HFFc6 (cell line): ENCODE measurements at regions not wholly inside any gene's neighbourhood (a gene's known extent, or its start where the extent isn't known, plus 50 kb on each side); places are given as distances from the start of the nearest gene placed in this dataset.

Experiments
- DNase-seq: peaks from one replicate; pipeline ENCODE4 v3.0.0-alpha.2; 2018
- H3K27ac Mint-ChIP-seq: 2 replicates; pipeline ENCODE4 v1.8.0; 2020; ENCODE audit warnings: mild to moderate bottlenecking, mixed read lengths
- H3K27me3 Mint-ChIP-seq: 2 replicates; pipeline ENCODE4 v1.8.0; 2021; ENCODE audit warnings: mild to moderate bottlenecking, moderate library complexity, mixed read lengths; ENCODE audit not compliant: insufficient read depth
- H3K36me3 Mint-ChIP-seq: 2 replicates; pipeline ENCODE4 v1.8.0; 2021; ENCODE audit warnings: low read depth, mixed read lengths
- H3K4me1 Mint-ChIP-seq: 2 replicates; pipeline ENCODE4 v1.8.0; 2020; ENCODE audit warnings: low read depth, mixed read lengths
- H3K4me3 Mint-ChIP-seq: 2 replicates; pipeline ENCODE4 v1.8.0; 2020; ENCODE audit warnings: mild to moderate bottlenecking, moderate library complexity, mixed read lengths
- H3K9me3 Mint-ChIP-seq: 2 replicates; pipeline ENCODE4 v1.8.0; 2020; ENCODE audit warnings: mild to moderate bottlenecking, mixed read lengths
- TF ChIP-seq, protein P1 (sequence below): fragments of 200-600 bp; sonication (generic); IDR thresholded peaks from 2 replicates; pipeline ENCODE4 v1.5.0; 2021; ENCODE audit warnings: antibody characterized with exemption, mild to moderate bottlenecking

DNA sequence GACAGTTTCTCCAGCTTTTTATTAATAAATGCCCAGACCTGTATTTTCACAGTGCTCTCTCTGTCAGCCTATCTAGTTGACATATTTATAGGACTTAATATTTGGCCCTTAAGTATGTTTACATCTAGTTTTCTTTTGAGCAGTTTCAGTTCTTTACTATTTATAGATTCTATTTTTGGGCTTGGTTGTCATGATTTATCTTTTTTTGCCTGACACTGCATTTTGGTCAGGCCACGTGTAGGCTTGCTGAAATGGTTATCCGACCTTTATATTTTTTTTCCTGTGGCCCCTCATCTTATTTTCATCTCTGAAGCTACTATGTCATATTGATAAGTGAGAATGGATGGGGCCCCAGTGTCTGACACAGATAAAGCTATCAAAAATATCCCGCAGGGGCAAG is 515.4 kb upstream of the FZD8 start:
- no peak overlapping the region for H3K4me3 Mint-ChIP-seq
- H3K9me3 Mint-ChIP-seq, result no peaks in the 10 kb centered on the region
- H3K27ac Mint-ChIP-seq, result no peak overlapping the region
- no peaks in the 10 kb centered on the region for H3K4me1 Mint-ChIP-seq
- H3K27me3 Mint-ChIP-seq, result no peaks in the 10 kb centered on the region
- no peaks in the 10 kb centered on the region for H3K36me3 Mint-ChIP-seq
- DNase-seq, result no peak
- TF ChIP-seq, protein P1, sequence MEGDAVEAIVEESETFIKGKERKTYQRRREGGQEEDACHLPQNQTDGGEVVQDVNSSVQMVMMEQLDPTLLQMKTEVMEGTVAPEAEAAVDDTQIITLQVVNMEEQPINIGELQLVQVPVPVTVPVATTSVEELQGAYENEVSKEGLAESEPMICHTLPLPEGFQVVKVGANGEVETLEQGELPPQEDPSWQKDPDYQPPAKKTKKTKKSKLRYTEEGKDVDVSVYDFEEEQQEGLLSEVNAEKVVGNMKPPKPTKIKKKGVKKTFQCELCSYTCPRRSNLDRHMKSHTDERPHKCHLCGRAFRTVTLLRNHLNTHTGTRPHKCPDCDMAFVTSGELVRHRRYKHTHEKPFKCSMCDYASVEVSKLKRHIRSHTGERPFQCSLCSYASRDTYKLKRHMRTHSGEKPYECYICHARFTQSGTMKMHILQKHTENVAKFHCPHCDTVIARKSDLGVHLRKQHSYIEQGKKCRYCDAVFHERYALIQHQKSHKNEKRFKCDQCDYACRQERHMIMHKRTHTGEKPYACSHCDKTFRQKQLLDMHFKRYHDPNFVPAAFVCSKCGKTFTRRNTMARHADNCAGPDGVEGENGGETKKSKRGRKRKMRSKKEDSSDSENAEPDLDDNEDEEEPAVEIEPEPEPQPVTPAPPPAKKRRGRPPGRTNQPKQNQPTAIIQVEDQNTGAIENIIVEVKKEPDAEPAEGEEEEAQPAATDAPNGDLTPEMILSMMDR, result no peak

- TF ChIP-seq, protein P1, result no peak
- H3K9me3 Mint-ChIP-seq, result peaks cover 4% of the 10 kb centered on the region; the same call in 1 of the 2 replicates
- H3K4me3 Mint-ChIP-seq, result no peak overlapping the region
- no peaks in the 10 kb centered on the region for H3K4me1 Mint-ChIP-seq
- DNase-seq, result no peak
- H3K36me3 Mint-ChIP-seq, result no peaks in the 10 kb centered on the region
- H3K27me3 Mint-ChIP-seq, result no peaks in the 10 kb centered on the region
- H3K27ac Mint-ChIP-seq, result no peak overlapping the region
Measured at GRCh38 chr10:36148207-36148606, 506.1 kb upstream of the FZD8 start.

DNA sequence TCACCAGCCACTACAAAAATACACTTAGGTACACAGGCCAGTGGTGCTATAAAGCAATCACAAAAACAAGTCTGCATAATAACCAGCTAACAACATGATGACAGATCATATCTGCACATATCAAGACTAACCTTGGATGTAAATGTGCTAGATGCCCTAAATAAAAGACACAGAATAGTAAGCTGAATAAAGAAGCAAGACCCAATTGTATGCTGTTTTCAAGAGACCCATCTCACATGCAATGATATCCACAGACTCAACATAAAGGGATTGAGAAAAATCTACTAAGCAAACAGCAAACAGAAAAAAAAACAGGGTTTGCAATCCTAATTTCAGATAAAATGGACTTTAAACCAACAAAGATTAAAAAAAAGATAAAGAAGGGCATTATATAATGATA is 505.4 kb upstream of the FZD8 start:
- Mint-ChIP-seq H3K4me1 (no peaks in the 10 kb centered on the region), H3K27me3 (no peaks in the 10 kb centered on the region), H3K4me3 (no peak overlapping the region), H3K9me3 (peaks cover 4% of the 10 kb centered on the region; the same call in 1 of the 2 replicates), H3K36me3 (no peaks in the 10 kb centered on the region), H3K27ac (no peak overlapping the region)
- no peak for DNase-seq
- TF ChIP-seq, protein P1, result no peak

GRCh38 chr10:36141856-36142560 is 499.9 kb upstream of the FZD8 start:
- Mint-ChIP-seq H3K27me3 (no peaks in the 10 kb centered on the region), H3K9me3 (peaks cover 12% of the 10 kb centered on the region), H3K4me1 (no peaks in the 10 kb centered on the region), H3K27ac (no peak overlapping the region), H3K4me3 (no peak overlapping the region), H3K36me3 (no peaks in the 10 kb centered on the region)
- TF ChIP-seq, protein P1, result no peak
- DNase-seq, result no peak

DNA sequence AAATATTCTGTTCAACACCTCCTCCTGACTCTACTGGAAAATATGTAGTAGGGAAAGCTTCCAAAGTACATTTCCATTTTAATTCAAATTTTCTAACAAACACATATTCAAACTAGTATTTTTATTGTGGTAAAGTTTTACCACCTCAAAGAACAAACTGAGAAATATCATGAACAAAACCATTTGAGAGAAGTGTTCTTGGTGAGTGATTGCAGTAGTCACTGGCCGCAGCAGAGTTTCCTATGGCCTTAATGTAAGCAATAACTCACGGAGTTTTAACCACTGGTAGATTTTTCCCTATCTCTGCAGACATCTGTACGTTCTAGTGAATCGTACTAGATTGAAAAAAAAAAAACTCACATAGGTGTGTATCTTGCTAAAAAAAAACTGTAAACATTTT is 487.0 kb upstream of the FZD8 start:
- no peak overlapping the region for H3K4me3 Mint-ChIP-seq
- H3K27ac Mint-ChIP-seq, result no peak overlapping the region
- H3K9me3 Mint-ChIP-seq, result peaks cover 8% of the 10 kb centered on the region

More for the DNA sequence above, 487.0 kb upstream of the FZD8 start:
- Mint-ChIP-seq H3K27me3 (no peaks in the 10 kb centered on the region), H3K4me1 (no peaks in the 10 kb centered on the region), H3K36me3 (no peaks in the 10 kb centered on the region)
- TF ChIP-seq, protein P1, result no peak
- DNase-seq, result no peak
